CD4-positive, alpha-beta T cell treated with Interleukin-2 at 100 ng/mL for 4 hours (primary cell): ENCODE measurements at regions not wholly inside any gene's neighbourhood (a gene's known extent, or its start where the extent isn't known, plus 50 kb on each side); places are given as distances from the start of the nearest gene placed in this dataset.
"Not testable (repeated sequence)": the region's sequence is repeated elsewhere in the genome, so short reads cannot be mapped to it uniquely, and the experiment has no call there.

Experiments
- DNase-seq: peaks from one replicate; pipeline ENCODE4 v3.0.0-alpha.2; 2020; ENCODE audit warnings: low spot score

GRCh38 chr6:1445650-1446330 lies 56.4 kb downstream of the FOXF2 start:
- no peak for DNase-seq

GRCh38 chr6:1449896-1450295 lies 60.5 kb downstream of the FOXF2 start:
- no peak for DNase-seq

- no peak for DNase-seq
These were observed 63.6 kb downstream of the FOXF2 start for GRCh38 chr6:1453024-1453423.

GRCh38 chr6:1456816-1457215 lies 67.4 kb downstream of the FOXF2 start:
- DNase-seq, result not testable (repeated sequence)

- DNase-seq, result no peak
These were observed 71.8 kb downstream of the FOXF2 start for GRCh38 chr6:1461207-1461606.

- DNase-seq, result no peak
These were observed 72.4 kb downstream of the FOXF2 start for GRCh38 chr6:1461736-1462135.

- no peak for DNase-seq
These were observed 73.9 kb downstream of the FOXF2 start for GRCh38 chr6:1463275-1463674.

- DNase-seq, result no peak
These were observed 74.5 kb downstream of the FOXF2 start for GRCh38 chr6:1463751-1464426.

GRCh38 chr6:1464781-1465370 lies 75.5 kb downstream of the FOXF2 start:
- DNase-seq, result no peak

GRCh38 chr6:1468126-1468525 lies 78.8 kb downstream of the FOXF2 start:
- DNase-seq, result no peak

GRCh38 chr6:1470040-1470439 lies 80.7 kb downstream of the FOXF2 start:
- DNase-seq, result no peak

- no peak for DNase-seq
These were observed 83.3 kb downstream of the FOXF2 start for GRCh38 chr6:1472643-1473042.

GRCh38 chr6:1473166-1473565 lies 83.8 kb downstream of the FOXF2 start:
- DNase-seq, result no peak

GRCh38 chr6:1473598-1473997 lies 84.2 kb downstream of the FOXF2 start:
- DNase-seq, result no peak

- DNase-seq, result no peak
These were observed 84.8 kb downstream of the FOXF2 start for GRCh38 chr6:1474205-1474604.

- no peak for DNase-seq
These were observed 85.8 kb downstream of the FOXF2 start for GRCh38 chr6:1475174-1475573.

GRCh38 chr6:1477432-1478090 lies 88.2 kb downstream of the FOXF2 start:
- no peak for DNase-seq

- not testable (repeated sequence) for DNase-seq
These were observed 88.9 kb downstream of the FOXF2 start for GRCh38 chr6:1478163-1478826.

GRCh38 chr6:1479095-1479494 lies 89.7 kb downstream of the FOXF2 start:
- DNase-seq, result no peak

- DNase-seq, result no peak
These were observed 90.3 kb downstream of the FOXF2 start for GRCh38 chr6:1479601-1480221.

- no peak for DNase-seq
These were observed 91.9 kb downstream of the FOXF2 start for GRCh38 chr6:1481286-1481685.
